H1 (cell line): ENCODE measurements at regions not wholly inside any gene's neighbourhood (a gene's known extent, or its start where the extent isn't known, plus 50 kb on each side); places are given as distances from the start of the nearest gene placed in this dataset.

Experiments
- CTCF ChIA-PET: fragments of 300-600 bp; sonication (Branson Sonifier 250); formaldehyde crosslinking; loops from one replicate; lab custom pipeline; 2021; ENCODE audit not compliant: partially characterized antibody; lab: Charles Lee
- POLR2A ChIA-PET: fragments of 300-600 bp; sonication (Branson Sonifier 250); formaldehyde crosslinking; loops from one replicate; lab custom pipeline; 2021; ENCODE audit warnings: inconsistent platforms; ENCODE audit not compliant: partially characterized antibody; lab: Charles Lee
- DNase-seq, 2 experiments: peaks; one replicate each; pipeline versions ENCODE4 v3.0.0 to v3.0.0-alpha.2; 2010 to 2022; ENCODE audit warnings: low spot score in 2 of 2, low read depth in 1 of 2, mixed read lengths in 1 of 2
- FAIRE-seq: peaks from 2 replicates; lab custom pipeline; 2011; peaks lifted over from hg19 to GRCh38; lab: Jason Lieb, UNC
- H2AFZ ChIP-seq: 2 replicates; pipeline ENCODE4 v1.8.1; 2012; ENCODE audit warnings: low read length, inconsistent platforms
- H2AK5ac ChIP-seq: 2 replicates; pipeline ENCODE4 v1.6.1; 2013; ENCODE audit warnings: low read depth, low read length
- H2BK120ac ChIP-seq: replicated peaks from 2 replicates; pipeline ENCODE3; 2013; ENCODE audit warnings: low read depth, low read length, inconsistent platforms
- H2BK12ac ChIP-seq: 2 replicates; pipeline ENCODE4 v1.6.1; 2013; ENCODE audit warnings: low read depth, low read length
- H2BK15ac ChIP-seq: 2 replicates; pipeline ENCODE4 v1.6.1; 2013; ENCODE audit warnings: low read length
- H2BK20ac ChIP-seq: 2 replicates; pipeline ENCODE4 v1.6.1; 2013; ENCODE audit warnings: low read length
- H2BK5ac ChIP-seq: 2 replicates; pipeline ENCODE4 v1.6.1; 2013; ENCODE audit warnings: low read depth, low read length
- H3K14ac ChIP-seq: 2 replicates; pipeline ENCODE4 v1.6.1; 2013; ENCODE audit warnings: inconsistent platforms; ENCODE audit not compliant: insufficient read length
- H3K18ac ChIP-seq: 2 replicates; pipeline ENCODE4 v1.6.1; 2013; ENCODE audit warnings: low read length; ENCODE audit errors: extremely low read depth
- H3K23ac ChIP-seq: 2 replicates; pipeline ENCODE4 v1.6.1; 2013; ENCODE audit warnings: inconsistent platforms; ENCODE audit not compliant: insufficient read length
- H3K23me2 ChIP-seq: 2 replicates; pipeline ENCODE4 v1.6.1; 2013; ENCODE audit warnings: low read depth, low read length
- H3K27ac ChIP-seq: 2 replicates; pipeline ENCODE4 v1.6.1; 2011; ENCODE audit warnings: low read depth, low read length, inconsistent platforms
- H3K27me3 ChIP-seq, 4 experiments: replicated peaks in 1 of 4; 1 replicate in 1 of 4; 2 replicates in 3 of 4; pipeline versions ENCODE4 v1.6.1 to v1.8.1; 2011 to 2013; ENCODE audit warnings: low read length in 3 of 4, mild to moderate bottlenecking in 3 of 4, inconsistent platforms in 2 of 4, mixed read lengths in 2 of 4, moderate library complexity in 1 of 4; ENCODE audit not compliant: control insufficient read depth in 3 of 4, insufficient read depth in 3 of 4; ENCODE audit errors: extremely low read depth in 1 of 4
- H3K36me3 ChIP-seq, 4 experiments: 2 replicates each; pipeline versions ENCODE4 v1.6.1 to v1.8.1; 2011 to 2013; ENCODE audit warnings: mild to moderate bottlenecking in 4 of 4, low read length in 3 of 4, moderate library complexity in 2 of 4, control low read depth in 1 of 4, inconsistent platforms in 1 of 4; ENCODE audit not compliant: insufficient read depth in 4 of 4, control insufficient read depth in 2 of 4
- H3K4ac ChIP-seq: replicated peaks from 2 replicates; pipeline ENCODE3; 2013; ENCODE audit warnings: low read length, low read depth, mixed read lengths, inconsistent platforms; ENCODE audit not compliant: insufficient read length
- H3K4me1 ChIP-seq, 4 experiments: replicated peaks in 1 of 4; 1 replicate in 1 of 4; 2 replicates in 3 of 4; pipeline versions ENCODE4 v1.6.1 to v1.8.1; 2011 to 2013; ENCODE audit warnings: low read length in 3 of 4, inconsistent platforms in 2 of 4, mixed read lengths in 1 of 4; ENCODE audit not compliant: insufficient read depth in 4 of 4, control insufficient read depth in 3 of 4
- H3K4me2 ChIP-seq, 2 experiments: 2 replicates each; pipeline versions ENCODE4 v1.6.1 to v1.8.1; 2011 to 2013; ENCODE audit warnings: low read depth in 2 of 2, low read length in 2 of 2, control low read depth in 1 of 2, inconsistent platforms in 1 of 2, mild to moderate bottlenecking in 1 of 2; ENCODE audit not compliant: insufficient read depth in 1 of 2
- H3K4me3 ChIP-seq, 4 experiments: fragments of 200-600, 300-600 bp in 1 of 4; sonication (generic), shearing (Covaris generic), sonication (Bioruptor Twin) in 1 of 4; 2 replicates each; pipeline versions ENCODE4 v1.5.1 to v1.8.1; 2011 to 2016; ENCODE audit warnings: low read length in 4 of 4, low read depth in 3 of 4, control low read depth in 2 of 4, inconsistent platforms in 2 of 4, mild to moderate bottlenecking in 2 of 4, mixed read lengths in 1 of 4, moderate library complexity in 1 of 4; ENCODE audit not compliant: insufficient read depth in 2 of 4; ENCODE audit errors: extremely low read depth in 1 of 4
- H3K56ac ChIP-seq: replicated peaks from 2 replicates; pipeline ENCODE3; 2013; ENCODE audit warnings: low read depth, mild to moderate bottlenecking, mixed read lengths, low read length, inconsistent platforms; ENCODE audit not compliant: insufficient read length
- H3K79me1 ChIP-seq: 2 replicates; pipeline ENCODE4 v1.6.1; 2013; ENCODE audit warnings: low read depth, low read length, control low read depth
- H3K79me2 ChIP-seq, 2 experiments: 2 replicates each; pipeline versions ENCODE4 v1.6.1 to v1.8.1; 2012 to 2013; ENCODE audit warnings: low read length in 2 of 2, mild to moderate bottlenecking in 2 of 2, inconsistent platforms in 1 of 2; ENCODE audit not compliant: insufficient read depth in 2 of 2, control insufficient read depth in 1 of 2
- H3K9ac ChIP-seq, 4 experiments: replicated peaks in 1 of 4; 1 replicate in 1 of 4; 2 replicates in 3 of 4; pipeline versions ENCODE4 v1.6.1 to v1.8.1; 2011 to 2013; ENCODE audit warnings: low read depth in 3 of 4, low read length in 3 of 4, control low read depth in 2 of 4, mild to moderate bottlenecking in 2 of 4, moderate library complexity in 2 of 4, inconsistent platforms in 1 of 4; ENCODE audit errors: extremely low read depth in 1 of 4
- H3K9me3 ChIP-seq, 2 experiments: 2 replicates each; pipeline versions ENCODE4 v1.6.1 to v1.8.1; 2012 to 2013; ENCODE audit warnings: mild to moderate bottlenecking in 2 of 2, moderate library complexity in 2 of 2, control low read depth in 1 of 2, inconsistent platforms in 1 of 2, low read depth in 1 of 2, low read length in 1 of 2, mixed read lengths in 1 of 2; ENCODE audit not compliant: insufficient read depth in 2 of 2
- H4K20me1 ChIP-seq, 2 experiments: replicated peaks in 1 of 2; 2 replicates each; pipeline versions ENCODE3 to v1.8.1; 2011 to 2013; ENCODE audit warnings: inconsistent platforms in 2 of 2, low read length in 2 of 2, mild to moderate bottlenecking in 1 of 2; ENCODE audit not compliant: insufficient read depth in 2 of 2, control insufficient read depth in 1 of 2
- H4K5ac ChIP-seq: 2 replicates; pipeline ENCODE4 v1.6.1; 2013; ENCODE audit warnings: low read length, low read depth, mixed read lengths, inconsistent platforms; ENCODE audit not compliant: insufficient read length
- H4K8ac ChIP-seq: 2 replicates; pipeline ENCODE4 v1.8.0; 2013; ENCODE audit warnings: mild to moderate bottlenecking, moderate library complexity, low read length, inconsistent platforms; ENCODE audit not compliant: insufficient read depth; ENCODE audit errors: extremely low read depth
- H4K91ac ChIP-seq: replicated peaks from 2 replicates; pipeline ENCODE3; 2013; ENCODE audit warnings: low read length, mixed read lengths, inconsistent platforms; ENCODE audit not compliant: insufficient read length
- CBX5 ChIP-seq: fragments of 300-800, 300-1000 bp; sonication (generic); IDR thresholded peaks from 2 replicates; pipeline ENCODE4 v1.7.1; 2016; ENCODE audit warnings: antibody characterized with exemption, low read length, low read depth
- CHD1 ChIP-seq: IDR thresholded peaks from 2 replicates; pipeline ENCODE4 v1.6.1; 2012; ENCODE audit warnings: low read depth, low read length, improper control_type of control experiment
- EP300 ChIP-seq, 2 experiments: IDR thresholded peaks; 1 replicate in 1 of 2; 2 replicates in 1 of 2; pipeline ENCODE4 v1.6.1; 2011 to 2012; ENCODE audit warnings: low read depth in 2 of 2, low read length in 2 of 2, mild to moderate bottlenecking in 2 of 2, borderline replicate concordance in 1 of 2, inconsistent platforms in 1 of 2, moderate library complexity in 1 of 2
- EZH2 ChIP-seq: fragments of 200-600 bp; sonication (generic); IDR thresholded peaks from 2 replicates; pipeline ENCODE4 v1.7.1; 2012; ENCODE audit warnings: low read depth, mild to moderate bottlenecking, moderate library complexity, low read length, inconsistent platforms; ENCODE audit not compliant: severe bottlenecking
- GABPA ChIP-seq: IDR thresholded peaks from 2 replicates; pipeline ENCODE4 v1.6.1; 2011; ENCODE audit warnings: mild to moderate bottlenecking, low read length, moderate library complexity, borderline replicate concordance; ENCODE audit not compliant: insufficient read depth
- HDAC6 ChIP-seq: IDR thresholded peaks from one replicate; pipeline ENCODE4 v1.7.1; 2012; ENCODE audit warnings: low read depth, mild to moderate bottlenecking, inconsistent platforms, low read length, moderate library complexity
- JUN ChIP-seq: IDR thresholded peaks from 2 replicates; pipeline ENCODE4 v1.6.1; 2011; ENCODE audit warnings: low read depth, mild to moderate bottlenecking, improper control_type of control experiment, low read length
- RXRA ChIP-seq: IDR thresholded peaks from 2 replicates; pipeline ENCODE4 v1.6.1; 2011; ENCODE audit warnings: low read depth, mild to moderate bottlenecking, low read length, moderate library complexity; ENCODE audit not compliant: insufficient read depth
- SAP30 ChIP-seq: fragments of 300-600 bp; sonication (generic); IDR thresholded peaks from 2 replicates; pipeline ENCODE4 v1.7.1; 2012; ENCODE audit warnings: low read length, moderate library complexity, mild to moderate bottlenecking, inconsistent platforms; ENCODE audit not compliant: insufficient read depth, insufficient replicate concordance
- SP4 ChIP-seq: IDR thresholded peaks from 2 replicates; pipeline ENCODE4 v1.6.1; 2012; ENCODE audit warnings: low read length, inconsistent platforms
- TCF12 ChIP-seq: IDR thresholded peaks from 2 replicates; pipeline ENCODE4 v1.6.1; 2011; ENCODE audit warnings: low read depth, mild to moderate bottlenecking, low read length
- USF2 ChIP-seq: IDR thresholded peaks from 2 replicates; pipeline ENCODE4 v1.6.1; 2011; ENCODE audit warnings: low read length, improper control_type of control experiment
- WGBS, 2 experiments: shearing (Covaris generic) in 1 of 2; methylation state at CpG; one replicate each; pipeline versions ENCODE4 v1.1.6 to v1.1.7; 2013 to 2015; ENCODE audit warnings: low lambda C conversion rate in 2 of 2, mixed read lengths in 2 of 2, inconsistent platforms in 1 of 2, low coverage in 1 of 2, missing lambda C conversion rate in 1 of 2; ENCODE audit not compliant: insufficient replicate concordance in 2 of 2, insufficient coverage in 1 of 2, insufficient read length in 1 of 2; ENCODE audit errors: extremely low coverage in 1 of 2, missing lambda C conversion rate in 1 of 2; 5-methylcytosine and 5-hydroxymethylcytosine counted together
- TF ChIP-seq, protein P1 (sequence below): IDR thresholded peaks from 2 replicates; pipeline ENCODE4 v1.6.1; 2012; ENCODE audit warnings: inconsistent platforms

- H3K23me2 ChIP-seq = no peaks in the 10 kb centered on the region
- H3K27ac ChIP-seq = no peak overlapping the region
- no peak overlapping the region for H3K56ac ChIP-seq
- H3K14ac ChIP-seq = no peak overlapping the region
- no peak overlapping the region for H3K4ac ChIP-seq
- no peak overlapping the region for H3K18ac ChIP-seq
- WGBS, 2 experiments = 92% methylated on average over 5 of the region's 5 CpGs; no CpG with 5 or more reads in 1 of the 2 experiments
- H4K8ac ChIP-seq = no peak overlapping the region
- peak overlapping the region; percentile 84; the same call in 1 of the 2 replicates for H2AFZ ChIP-seq
- no peak overlapping the region for H2BK12ac ChIP-seq
- no peak overlapping the region for H2BK15ac ChIP-seq
- no peaks in the 10 kb centered on the region for H3K79me2 ChIP-seq
- DNase-seq (no peak), FAIRE-seq (no peak)
- no peak overlapping the region for H2BK20ac ChIP-seq
- POLR2A ChIA-PET = interaction anchor here (0.6 kb wide), 1 partner anchor 331 kb away, joined by 4 read pairs; no protein-coding TSS in a partner anchor
- no peak overlapping the region for H2BK120ac ChIP-seq
- no peak overlapping the region for H3K4me3 ChIP-seq
- H4K5ac ChIP-seq = no peak overlapping the region
- H3K9me3 ChIP-seq = no peaks in the 10 kb centered on the region
- H3K36me3 ChIP-seq = no peaks in the 10 kb centered on the region; a peak in 1 of 8 replicates
- H3K4me2 ChIP-seq = no peak overlapping the region
- H3K23ac ChIP-seq = no peak overlapping the region
- no peaks in the 10 kb centered on the region for H4K20me1 ChIP-seq
- H3K9ac ChIP-seq = no peak overlapping the region
- no peaks in the 10 kb centered on the region for H3K27me3 ChIP-seq
- no peak overlapping the region for H2BK5ac ChIP-seq
- CTCF ChIA-PET = no interaction called here
- no peak overlapping the region for H4K91ac ChIP-seq
- H2AK5ac ChIP-seq = no peak overlapping the region
- H3K79me1 ChIP-seq = no peaks in the 10 kb centered on the region
- peaks cover 0 to 6% (median 1%) of the 10 kb centered on the region in 4 experiments; a peak in 3 of 7 replicates for H3K4me1 ChIP-seq
- TF ChIP-seq SAP30 (no peak), TCF12 (no peak), HDAC6 (no peak), CHD1 (no peak), EZH2 (no peak), EP300 (IDR thresholded peaks at IDR 0.05; ENCODE audit: borderline replicate concordance in 1 of 2, low read depth in 2 of 2, low read length in 2 of 2) (no peak), GABPA (no peak), JUN (no peak), SP4 (no peak), RXRA (no peak), CBX5 (no peak), USF2 (no peak)
- TF ChIP-seq, protein P1, sequence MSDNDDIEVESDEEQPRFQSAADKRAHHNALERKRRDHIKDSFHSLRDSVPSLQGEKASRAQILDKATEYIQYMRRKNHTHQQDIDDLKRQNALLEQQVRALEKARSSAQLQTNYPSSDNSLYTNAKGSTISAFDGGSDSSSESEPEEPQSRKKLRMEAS = no peak
Measured at GRCh38 chr2:184369307-184369706, 229.0 kb upstream of the ZNF804A start.
